BE2C (cell line): ENCODE measurements at regions not wholly inside any gene's neighbourhood (a gene's known extent, or its start where the extent isn't known, plus 50 kb on each side); places are given as distances from the start of the nearest gene placed in this dataset.
"Not testable (repeated sequence)": the region's sequence is repeated elsewhere in the genome, so short reads cannot be mapped to it uniquely, and the experiment has no call there.

Experiments
- DNase-seq: peaks from one replicate; pipeline ENCODE4 v3.0.0-alpha.2; 2020
- H3K27me3 ChIP-seq: fragments of 250-450 bp; sonication (Bioruptor Pico); 2 replicates; pipeline ENCODE4 v1.5.1; 2020; ENCODE audit warnings: mild to moderate bottlenecking
- H3K36me3 ChIP-seq: fragments of 250-450 bp; sonication (Bioruptor Pico); 2 replicates; pipeline ENCODE4 v1.5.1; 2020; ENCODE audit warnings: mild to moderate bottlenecking
- H3K4me1 ChIP-seq: fragments of 250-450 bp; sonication (Bioruptor Pico); 2 replicates; pipeline ENCODE4 v1.5.1; 2020
- H3K4me3 ChIP-seq: 2 replicates; pipeline ENCODE4 v1.5.1; 2011; ENCODE audit warnings: low read depth, low read length
- H3K9me3 ChIP-seq: fragments of 250-450 bp; sonication (Bioruptor Pico); 2 replicates; pipeline ENCODE4 v1.5.1; 2020
- TF ChIP-seq, protein P1 (sequence below): IDR thresholded peaks from 2 replicates; pipeline ENCODE4 v1.5.1; 2012; ENCODE audit warnings: mild to moderate bottlenecking, low read depth, low read length

GRCh38 chr5:136455409-136455808, 90.1 kb upstream of the TRPC7 start:
- TF ChIP-seq, protein P1, sequence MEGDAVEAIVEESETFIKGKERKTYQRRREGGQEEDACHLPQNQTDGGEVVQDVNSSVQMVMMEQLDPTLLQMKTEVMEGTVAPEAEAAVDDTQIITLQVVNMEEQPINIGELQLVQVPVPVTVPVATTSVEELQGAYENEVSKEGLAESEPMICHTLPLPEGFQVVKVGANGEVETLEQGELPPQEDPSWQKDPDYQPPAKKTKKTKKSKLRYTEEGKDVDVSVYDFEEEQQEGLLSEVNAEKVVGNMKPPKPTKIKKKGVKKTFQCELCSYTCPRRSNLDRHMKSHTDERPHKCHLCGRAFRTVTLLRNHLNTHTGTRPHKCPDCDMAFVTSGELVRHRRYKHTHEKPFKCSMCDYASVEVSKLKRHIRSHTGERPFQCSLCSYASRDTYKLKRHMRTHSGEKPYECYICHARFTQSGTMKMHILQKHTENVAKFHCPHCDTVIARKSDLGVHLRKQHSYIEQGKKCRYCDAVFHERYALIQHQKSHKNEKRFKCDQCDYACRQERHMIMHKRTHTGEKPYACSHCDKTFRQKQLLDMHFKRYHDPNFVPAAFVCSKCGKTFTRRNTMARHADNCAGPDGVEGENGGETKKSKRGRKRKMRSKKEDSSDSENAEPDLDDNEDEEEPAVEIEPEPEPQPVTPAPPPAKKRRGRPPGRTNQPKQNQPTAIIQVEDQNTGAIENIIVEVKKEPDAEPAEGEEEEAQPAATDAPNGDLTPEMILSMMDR, result no peak
- no peaks in the 10 kb centered on the region for H3K4me1 ChIP-seq
- H3K27me3 ChIP-seq, result no peaks in the 10 kb centered on the region
- H3K4me3 ChIP-seq, result no peak overlapping the region
- DNase-seq, result no peak
- H3K9me3 ChIP-seq, result no peaks in the 10 kb centered on the region
- no peaks in the 10 kb centered on the region for H3K36me3 ChIP-seq

- no peak for DNase-seq
- Histone ChIP-seq H3K9me3 (no peaks in the 10 kb centered on the region), H3K4me1 (no peaks in the 10 kb centered on the region), H3K4me3 (no peak overlapping the region), H3K27me3 (no peaks in the 10 kb centered on the region), H3K36me3 (no peaks in the 10 kb centered on the region)
- TF ChIP-seq, protein P1, result no peak
These were observed 88.8 kb upstream of the TRPC7 start for GRCh38 chr5:136453986-136454758.

GRCh38 chr5:136453199-136453598, 87.9 kb upstream of the TRPC7 start:
- Histone ChIP-seq H3K27me3 (no peaks in the 10 kb centered on the region), H3K4me1 (no peaks in the 10 kb centered on the region)
- no peak for DNase-seq

DNA sequence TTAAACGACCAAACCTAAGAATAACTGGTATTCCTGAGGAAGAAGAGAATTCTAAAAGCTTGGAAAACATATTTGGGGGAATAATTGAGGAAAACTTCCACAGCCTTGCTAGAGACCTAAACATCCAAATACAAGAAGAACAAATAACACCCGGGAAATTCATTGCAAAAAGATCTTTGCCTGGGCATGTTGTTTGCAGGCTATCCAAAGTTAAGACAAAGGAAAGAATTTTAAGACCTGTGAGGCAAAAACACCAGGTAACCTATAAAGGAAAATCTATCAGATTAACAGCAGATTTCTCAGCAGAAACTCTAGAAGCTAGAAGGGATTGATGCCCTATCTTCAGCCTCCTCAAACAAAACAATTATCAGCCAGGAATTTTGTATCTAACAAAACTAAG, 82.2 kb upstream of the TRPC7 start:
- H3K4me3 ChIP-seq, H3K9me3 ChIP-seq, H3K4me1 ChIP-seq, H3K36me3 ChIP-seq, H3K27me3 ChIP-seq, DNase-seq: not testable (repeated sequence)

More at GRCh38 chr5:136453199-136453598, 87.9 kb upstream of the TRPC7 start:
- H3K36me3 ChIP-seq, result no peaks in the 10 kb centered on the region
- TF ChIP-seq, protein P1, result no peak
- no peak overlapping the region for H3K4me3 ChIP-seq
- H3K9me3 ChIP-seq, result no peaks in the 10 kb centered on the region

DNA sequence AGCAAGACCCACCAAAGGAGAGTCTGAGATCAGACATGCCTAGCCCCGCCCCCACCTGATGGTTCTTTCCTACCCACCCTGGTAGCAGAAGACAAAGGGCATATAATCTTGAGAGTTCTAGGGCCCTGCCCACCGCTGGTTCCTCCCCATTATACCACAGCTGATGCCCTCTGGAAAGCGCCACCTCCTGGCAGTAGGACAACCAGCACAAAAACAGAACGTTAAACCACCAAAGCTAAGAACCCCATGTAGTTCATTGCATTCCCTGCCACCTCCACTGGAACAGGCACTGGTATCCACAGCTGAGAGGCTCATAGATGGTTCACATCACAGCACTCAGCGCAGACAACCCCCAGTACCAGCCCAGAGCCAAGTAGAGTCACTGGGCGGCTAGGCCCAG, 81.2 kb upstream of the TRPC7 start:
- TF ChIP-seq, protein P1, result 0 out of 2 replicates have a peak, but pooled peaks have one; percentile 12
- DNase-seq, result no peak
- H3K36me3 ChIP-seq, result no peaks in the 10 kb centered on the region
- H3K9me3 ChIP-seq, result no peaks in the 10 kb centered on the region
- H3K4me1 ChIP-seq, result no peaks in the 10 kb centered on the region
- H3K4me3 ChIP-seq, result no peak overlapping the region
- H3K27me3 ChIP-seq, result no peaks in the 10 kb centered on the region

GRCh38 chr5:136444099-136444498, 78.8 kb upstream of the TRPC7 start:
- DNase-seq, H3K9me3 ChIP-seq, H3K4me1 ChIP-seq, H3K4me3 ChIP-seq, H3K36me3 ChIP-seq, H3K27me3 ChIP-seq: not testable (repeated sequence)

GRCh38 chr5:136439367-136439766, 74.0 kb upstream of the TRPC7 start:
- DNase-seq, result no peak
- no peak overlapping the region for H3K4me3 ChIP-seq
- H3K4me1 ChIP-seq, result no peaks in the 10 kb centered on the region
- no peaks in the 10 kb centered on the region for H3K9me3 ChIP-seq
- H3K27me3 ChIP-seq, result no peaks in the 10 kb centered on the region; the same call in 1 of the 2 replicates
- H3K36me3 ChIP-seq, result no peaks in the 10 kb centered on the region
- TF ChIP-seq, protein P1, result no peak
